DMS79 treated with DMSO at 0.1 percent for 48 hours (cell line): ENCODE measurements at regions not wholly inside any gene's neighbourhood (a gene's known extent, or its start where the extent isn't known, plus 50 kb on each side); places are given as distances from the start of the nearest gene placed in this dataset.
"Not testable (repeated sequence)": the region's sequence is repeated elsewhere in the genome, so short reads cannot be mapped to it uniquely, and the experiment has no call there.

Source experiments
- DNase-seq: peaks from one replicate; lab custom pipeline; 2025; lab: John Stamatoyannopoulos, UW

DNA sequence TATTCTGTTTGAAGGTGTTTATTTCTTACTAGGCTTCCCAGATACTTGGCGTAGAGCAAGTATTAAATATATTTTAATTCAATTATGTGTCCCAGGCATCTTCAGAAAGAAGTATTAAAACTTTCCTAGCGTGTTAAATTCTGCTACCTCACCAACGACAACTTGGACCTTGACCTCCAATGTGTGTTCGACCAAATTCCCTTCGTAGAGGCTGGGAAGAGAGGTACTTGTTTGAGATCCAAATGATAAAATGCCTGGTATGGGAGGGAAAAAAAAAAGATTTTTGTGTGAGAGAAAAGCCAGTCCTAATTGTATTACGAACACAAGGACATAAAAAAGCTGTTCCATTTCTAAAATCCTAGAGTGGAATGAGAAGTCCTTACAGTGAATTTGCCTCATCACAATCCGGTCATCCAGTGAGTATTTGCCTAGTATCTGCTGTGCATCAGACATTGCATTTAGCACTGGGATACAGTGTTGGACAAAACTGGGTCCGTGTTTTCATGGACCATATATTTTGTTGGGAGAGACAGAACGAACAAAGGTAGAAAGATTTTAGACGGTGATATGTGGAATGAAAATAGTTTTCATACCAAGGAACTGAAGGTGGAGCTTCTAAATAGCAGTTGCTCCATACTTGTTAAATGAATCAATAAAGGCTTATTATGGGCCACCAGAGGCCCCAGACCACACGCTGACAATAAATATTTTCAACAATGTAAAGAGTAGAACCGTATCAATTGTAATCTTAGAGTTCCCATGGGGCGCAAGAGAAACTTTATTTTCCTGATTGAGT, 103.1 kb downstream of the KIF4B start:
- DNase-seq: no peak

DNA sequence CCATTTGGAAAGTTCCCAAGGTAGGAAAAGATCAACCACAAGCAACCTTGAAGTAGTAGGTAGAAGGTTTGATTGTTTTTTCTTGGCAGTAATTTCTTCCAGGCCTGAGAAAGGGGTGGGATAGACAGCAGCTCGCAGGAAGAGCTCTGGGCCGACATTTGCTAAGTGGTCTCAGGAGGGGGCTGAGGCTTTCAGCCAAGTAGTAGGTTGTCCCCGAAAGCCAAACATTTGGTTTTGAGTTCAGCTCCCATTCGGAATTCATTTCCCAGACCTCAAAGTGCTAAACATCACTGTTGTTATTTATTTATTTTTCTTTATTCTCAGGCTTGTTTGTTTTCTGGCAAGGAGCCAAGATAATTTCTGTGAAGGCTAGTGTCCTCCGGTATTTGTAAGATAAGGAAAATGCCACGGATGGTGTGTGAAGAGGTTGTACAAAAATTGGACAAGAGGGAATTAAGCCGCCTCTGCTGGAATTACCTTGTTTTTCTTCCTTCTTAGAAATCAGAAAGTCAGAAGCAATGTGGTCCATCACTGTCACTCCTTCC, 112.1 kb downstream of the KIF4B start:
- DNase-seq: peak; percentile 47

DNA sequence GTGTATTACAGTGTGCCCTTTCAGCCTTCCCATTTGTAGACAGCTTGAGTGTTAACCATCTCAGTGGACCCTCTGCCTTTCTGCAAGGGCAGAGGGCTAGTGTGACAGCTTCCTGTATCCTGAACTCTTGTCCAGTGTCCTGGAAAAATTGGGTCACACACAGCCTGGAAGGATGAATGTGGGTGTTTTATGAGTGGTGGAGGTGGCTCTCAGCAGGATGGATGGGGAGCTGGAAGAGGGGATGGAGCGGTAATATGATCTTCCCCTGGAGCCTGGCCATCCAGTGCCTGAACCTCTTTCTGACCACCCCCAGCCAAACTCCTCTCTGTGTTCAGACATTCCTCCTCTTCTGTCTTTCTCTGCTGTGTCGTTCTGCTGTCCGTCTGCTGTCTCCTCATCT, 113.0 kb downstream of the KIF4B start:
- no peak for DNase-seq

DNA sequence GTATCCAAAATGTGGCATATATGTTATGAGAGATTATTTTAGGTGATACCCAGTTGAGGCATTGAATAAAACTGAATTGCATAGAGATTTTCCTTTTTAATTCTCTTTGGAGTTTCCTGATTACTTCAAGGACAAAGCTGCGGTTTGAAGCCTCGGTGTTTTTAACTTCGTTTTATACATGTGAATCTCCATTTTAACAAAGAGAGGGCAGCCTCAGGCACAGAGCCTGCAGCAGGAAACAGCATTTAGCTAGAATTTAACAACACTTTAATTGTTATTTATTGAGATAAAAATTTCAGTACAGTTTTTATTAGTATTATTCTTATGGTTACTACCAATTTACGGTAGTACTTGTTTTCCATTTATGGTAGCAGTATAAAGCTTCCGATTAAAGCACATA, 114.0 kb downstream of the KIF4B start:
- no peak for DNase-seq

DNA sequence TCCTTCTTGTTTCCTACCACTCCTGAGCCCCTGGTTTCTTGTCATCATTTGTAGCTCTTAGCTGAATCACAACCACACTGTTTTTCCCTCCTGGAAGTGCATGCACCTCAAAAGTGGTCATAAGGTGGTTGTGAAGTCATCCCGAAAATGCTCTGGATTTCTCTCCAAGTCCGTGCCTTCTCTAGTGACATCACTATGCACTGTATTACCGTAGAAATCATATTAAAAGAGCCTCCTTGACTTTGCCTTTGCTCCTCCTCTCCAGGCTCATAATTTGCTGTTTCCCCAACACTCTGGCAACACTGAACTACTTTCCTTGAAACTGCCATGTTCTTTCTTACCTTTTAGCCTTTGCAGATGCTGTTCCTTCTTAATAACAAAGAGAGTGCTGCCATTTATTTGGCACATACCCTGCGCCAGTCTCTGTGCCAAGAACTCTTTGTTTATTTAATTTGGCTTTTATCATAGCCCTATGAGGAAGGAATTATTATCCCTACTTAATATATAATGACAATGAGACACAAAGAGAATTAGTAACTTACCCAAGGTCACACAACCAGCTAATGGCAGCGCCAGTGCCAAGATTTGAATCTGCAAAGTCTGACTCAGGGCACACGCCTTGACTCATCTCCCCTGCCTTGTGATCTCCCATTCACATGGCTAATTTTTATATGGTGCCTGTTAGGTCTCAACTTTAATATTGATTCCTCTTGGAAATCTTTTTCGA, 115.4 kb downstream of the KIF4B start:
- DNase-seq: no peak

DNA sequence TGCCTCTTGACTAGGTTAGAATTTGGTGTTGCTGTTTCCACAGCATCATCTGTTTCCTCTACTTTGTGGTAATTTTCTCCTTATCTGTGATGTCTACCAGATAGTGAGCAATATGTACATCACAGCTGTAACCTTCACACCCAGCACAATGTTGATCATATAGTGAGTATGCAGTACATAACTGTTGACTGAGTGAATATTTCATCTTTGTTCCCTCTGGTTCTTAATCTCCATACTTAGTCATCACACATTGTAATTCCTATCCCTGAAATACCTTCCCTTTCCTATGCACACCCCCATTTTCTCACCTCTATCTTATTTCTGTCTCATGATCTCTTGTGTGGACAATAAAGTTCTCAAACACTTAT, 115.9 kb downstream of the KIF4B start:
- no peak for DNase-seq

DNA sequence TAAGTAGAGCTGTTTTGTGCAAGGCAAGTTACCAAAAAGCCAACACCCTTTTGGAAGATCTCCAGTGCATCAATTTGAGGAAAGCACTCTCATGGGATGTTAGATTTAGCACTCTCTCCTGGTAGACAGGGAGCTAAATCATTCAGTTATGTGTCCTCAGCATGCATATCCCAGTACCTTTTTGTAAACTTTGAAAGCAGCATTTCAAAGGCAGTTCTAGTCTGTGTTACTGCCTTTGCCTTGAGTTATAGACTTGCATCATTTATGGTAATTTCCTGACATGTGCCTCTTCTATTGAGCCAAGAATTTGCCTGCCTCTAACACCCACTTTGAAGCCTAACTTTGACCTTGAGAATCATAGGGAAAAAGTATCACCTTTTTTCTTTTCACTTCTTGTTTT, 120.6 kb downstream of the KIF4B start:
- no peak for DNase-seq

DNA sequence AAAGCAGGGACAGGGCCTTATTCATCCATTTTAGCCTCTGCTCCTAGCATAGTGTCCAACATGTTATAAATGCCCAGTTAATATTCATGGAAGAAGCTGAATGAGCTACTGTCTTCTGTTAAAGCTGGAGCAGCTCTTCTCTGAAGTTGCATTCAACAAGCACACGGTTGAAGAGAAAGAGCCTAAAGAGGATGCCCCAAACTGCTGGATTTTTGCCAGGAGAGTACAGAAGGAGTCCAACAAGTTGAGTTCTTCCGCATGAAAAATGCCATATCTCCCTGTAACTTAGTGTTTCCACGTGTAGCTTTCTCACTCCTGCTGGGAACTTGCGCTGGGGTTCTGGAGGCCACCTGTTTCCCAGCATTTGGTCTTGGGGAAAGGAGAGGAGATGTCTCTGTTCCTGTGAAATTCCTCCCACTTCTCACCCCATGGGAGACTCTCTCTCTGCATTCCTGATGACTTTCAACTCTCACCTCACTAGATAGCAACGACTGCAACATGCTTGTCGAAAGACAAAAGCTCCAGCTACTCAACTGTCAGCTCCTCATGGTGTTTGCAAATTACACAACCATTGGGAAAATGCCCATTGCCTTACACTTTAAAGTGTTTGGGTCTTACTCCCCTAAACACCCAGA, 122.8 kb downstream of the KIF4B start:
- DNase-seq: no peak

DNA sequence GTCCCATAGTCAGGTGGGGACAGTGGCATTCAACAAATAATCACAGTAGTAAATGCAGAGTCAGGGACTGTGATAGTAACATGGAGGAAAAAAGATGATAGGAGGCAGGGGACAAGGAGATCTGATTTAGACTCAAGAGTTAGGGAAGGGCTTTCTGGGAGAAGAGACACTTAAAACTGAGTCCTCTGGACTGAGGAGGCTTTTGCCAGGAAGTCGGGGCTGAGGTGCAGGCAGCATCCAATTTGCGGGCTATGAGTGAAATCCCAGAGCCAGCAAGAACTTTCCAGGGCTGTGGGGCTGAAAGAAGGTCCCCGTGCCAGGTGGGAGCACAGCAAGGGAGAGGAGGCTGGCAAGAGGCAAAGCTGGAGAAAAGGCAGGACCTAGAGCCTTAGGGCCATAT, 124.1 kb downstream of the KIF4B start:
- DNase-seq: no peak

DNA sequence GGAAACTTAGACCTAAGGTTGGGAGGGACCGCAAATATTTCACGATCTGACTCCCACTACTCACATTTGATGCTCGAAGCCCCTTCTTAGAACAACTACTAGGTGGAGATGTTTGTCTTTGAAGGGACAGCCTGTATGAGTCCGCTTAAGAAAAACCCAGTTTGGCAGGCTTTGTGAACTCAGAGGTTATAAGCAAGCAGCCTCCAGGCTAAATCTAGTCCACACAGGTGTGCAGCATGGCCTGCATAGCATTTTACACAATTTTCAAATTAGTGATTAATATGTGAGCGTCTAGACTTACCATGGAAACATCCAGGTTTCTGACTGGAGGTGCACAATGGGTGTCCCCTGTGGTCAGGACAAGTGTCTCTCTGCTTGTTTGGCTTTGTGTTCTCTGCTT, 127.1 kb downstream of the KIF4B start:
- no peak for DNase-seq

DNA sequence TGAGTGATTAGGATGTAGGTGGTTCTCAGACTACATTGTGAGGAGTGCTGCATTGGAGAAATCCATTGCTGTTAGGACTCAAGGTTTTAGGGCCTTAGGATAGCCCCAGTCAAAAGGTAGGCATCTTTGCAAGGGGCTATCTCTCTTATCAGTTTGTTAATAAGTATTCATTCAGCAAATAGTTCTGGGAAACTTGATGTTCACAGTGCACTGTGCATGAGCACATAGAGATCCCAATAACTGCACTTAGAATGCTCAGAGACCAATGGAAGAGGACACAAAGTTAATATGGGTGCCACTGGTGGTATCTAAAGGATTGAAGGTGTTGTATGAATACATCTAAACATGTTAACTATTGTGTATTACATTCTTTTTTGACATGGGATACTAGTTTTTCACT, 131.4 kb downstream of the KIF4B start:
- DNase-seq: no peak

DNA sequence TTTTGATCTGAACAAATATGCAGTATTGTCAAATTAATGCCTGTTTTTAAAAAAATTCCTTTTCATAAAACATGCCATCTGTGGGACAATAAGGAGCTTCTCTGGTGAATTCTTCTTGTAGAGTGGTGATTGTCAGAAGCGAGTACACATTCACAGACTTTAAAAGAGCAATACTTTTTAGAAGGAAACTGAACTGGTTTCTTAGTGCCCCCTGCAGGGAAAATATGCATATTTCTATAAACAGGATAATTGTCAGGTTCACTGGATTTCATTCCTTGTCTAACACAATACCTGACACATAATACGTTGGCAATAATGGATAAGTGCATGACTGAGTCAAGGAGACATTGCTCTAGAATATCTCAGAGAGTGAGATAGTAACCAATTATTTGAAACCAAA, 133.7 kb downstream of the KIF4B start:
- DNase-seq: no peak

DNA sequence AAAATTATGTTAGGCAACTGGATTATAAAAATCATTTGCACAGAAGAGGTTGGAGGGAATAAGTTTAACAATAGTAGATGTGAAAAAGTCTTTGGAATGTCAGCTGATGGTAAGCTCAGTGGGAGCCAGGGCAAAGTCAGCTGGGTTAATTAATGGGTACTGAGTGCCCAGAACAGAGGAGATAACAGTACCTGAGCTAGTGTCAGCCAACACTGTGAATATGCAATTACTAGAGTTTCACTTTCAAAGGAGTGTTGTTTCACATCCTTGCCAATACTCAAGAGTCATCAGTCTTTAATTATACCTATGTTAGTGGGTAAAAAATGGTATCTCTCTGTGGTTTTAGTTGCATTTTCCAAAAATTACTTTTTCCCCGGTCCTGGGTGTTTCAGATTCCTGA, 135.1 kb downstream of the KIF4B start:
- DNase-seq: no peak

DNA sequence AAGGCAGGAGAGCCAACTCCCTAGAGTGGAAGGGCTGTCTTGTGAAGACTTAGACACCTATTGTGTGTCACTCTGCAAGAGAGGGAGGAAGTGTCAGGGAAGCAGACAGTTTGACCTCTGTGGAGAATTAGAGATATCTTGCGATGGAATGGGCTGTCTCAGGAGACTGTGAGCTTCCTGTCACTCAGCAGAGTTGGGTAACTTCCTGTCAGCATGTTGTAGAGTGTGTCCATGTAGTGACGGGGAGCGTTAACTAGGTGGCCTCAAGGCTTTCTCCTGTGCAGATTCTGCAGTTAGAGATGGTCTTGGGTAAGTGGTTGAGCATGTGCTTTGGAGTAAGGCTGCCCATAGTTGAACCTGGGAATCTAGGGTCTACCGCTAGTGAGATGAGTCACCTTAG, 136.5 kb downstream of the KIF4B start:
- DNase-seq: no peak

DNA sequence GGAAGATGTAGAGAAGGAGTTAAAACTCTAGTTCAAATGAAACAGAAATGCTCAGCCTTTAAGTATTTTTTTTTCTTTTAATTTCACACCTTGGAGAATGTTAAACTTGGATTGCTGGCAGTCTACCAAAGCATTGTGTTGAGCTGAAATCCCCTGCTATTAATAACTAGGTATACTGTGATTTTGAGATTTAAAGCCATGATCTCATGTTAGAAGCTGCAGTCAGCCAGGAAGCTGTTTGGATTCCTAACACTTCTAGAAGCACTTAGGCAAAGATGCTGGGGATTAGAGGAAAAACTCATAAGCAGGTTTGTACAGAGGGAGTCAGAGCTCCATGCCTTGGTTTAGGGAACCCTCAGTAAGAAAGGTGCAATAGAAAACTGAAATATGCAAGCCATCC, 141.4 kb downstream of the KIF4B start:
- peak; percentile 0 for DNase-seq

DNA sequence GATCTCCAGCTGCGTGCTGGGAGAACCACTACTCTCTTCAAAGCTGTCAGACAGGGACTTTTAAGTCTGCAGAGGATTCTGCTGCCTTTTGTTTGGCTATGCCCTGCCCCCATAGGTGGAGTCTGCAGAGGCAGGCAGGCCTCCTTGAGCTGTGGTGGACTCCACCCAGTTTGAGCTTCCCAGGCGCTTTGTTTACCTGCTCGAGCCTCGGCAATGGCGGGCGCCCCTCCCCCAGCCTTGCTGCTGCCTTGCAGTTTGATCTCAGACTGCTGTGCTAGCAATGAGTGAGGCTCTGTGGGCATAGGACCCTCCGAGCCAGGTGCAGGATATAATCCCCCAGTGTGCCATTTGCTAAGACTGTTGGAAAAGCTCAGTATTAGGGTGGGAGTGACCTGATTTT, 149.5 kb downstream of the KIF4B start:
- not testable (repeated sequence) for DNase-seq

DNA sequence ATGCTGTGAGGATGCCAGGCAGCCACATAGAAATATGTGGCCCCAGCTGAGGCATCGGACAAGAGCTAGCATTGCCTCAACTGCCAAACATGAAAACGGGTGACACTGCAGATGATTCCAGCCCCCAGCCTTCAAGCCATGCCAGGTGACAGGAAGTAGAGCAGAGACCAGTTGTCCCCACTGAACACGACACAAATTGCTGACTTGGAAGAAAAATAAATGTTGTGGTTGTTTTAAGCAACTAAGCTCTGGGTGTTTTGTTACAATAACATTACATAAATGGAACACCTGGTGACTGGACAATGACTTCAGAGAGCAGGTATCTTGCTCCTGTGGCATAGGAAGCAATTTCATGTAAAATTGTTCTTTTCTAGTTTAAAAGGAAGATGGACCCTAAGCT, 154.2 kb downstream of the KIF4B start:
- DNase-seq: no peak

DNA sequence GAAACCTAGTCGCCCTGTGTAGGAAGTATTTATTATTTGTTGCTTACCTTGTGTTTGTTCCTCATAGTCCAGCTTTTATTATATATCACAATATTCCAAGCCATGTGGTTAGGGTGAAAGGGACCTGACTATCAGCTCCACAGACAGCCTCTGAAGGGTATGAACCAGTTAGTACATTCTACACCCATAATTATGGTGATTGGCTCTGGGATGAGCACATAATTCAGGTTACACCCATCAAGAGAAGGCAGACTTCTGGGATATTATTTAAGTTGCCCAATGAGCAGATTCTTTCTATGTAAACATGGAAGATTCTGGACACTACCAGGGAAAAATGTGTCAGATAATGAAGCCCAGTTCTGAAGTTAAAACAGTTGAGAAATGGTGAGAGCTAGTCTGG, 168.0 kb downstream of the KIF4B start:
- DNase-seq: no peak

DNA sequence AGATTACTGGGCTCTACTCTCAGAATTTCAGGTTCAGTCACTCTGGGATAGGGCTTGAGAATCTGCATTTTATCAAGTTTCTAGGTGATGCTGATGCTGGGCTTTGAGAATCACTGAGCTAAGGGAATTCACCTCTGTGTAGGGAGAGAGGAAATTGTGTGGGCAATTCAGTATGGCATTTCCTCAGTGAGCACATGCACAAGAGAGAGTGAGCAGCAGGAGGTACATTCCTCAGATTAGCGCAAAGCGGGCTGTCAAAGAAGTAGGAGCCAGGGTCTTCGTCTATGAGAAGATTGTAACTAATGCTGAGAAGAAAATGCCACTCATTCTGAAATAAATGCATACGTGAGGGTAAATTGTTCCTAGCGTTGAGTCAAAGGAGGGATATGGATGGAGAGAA, 175.9 kb downstream of the KIF4B start:
- no peak for DNase-seq

DNA sequence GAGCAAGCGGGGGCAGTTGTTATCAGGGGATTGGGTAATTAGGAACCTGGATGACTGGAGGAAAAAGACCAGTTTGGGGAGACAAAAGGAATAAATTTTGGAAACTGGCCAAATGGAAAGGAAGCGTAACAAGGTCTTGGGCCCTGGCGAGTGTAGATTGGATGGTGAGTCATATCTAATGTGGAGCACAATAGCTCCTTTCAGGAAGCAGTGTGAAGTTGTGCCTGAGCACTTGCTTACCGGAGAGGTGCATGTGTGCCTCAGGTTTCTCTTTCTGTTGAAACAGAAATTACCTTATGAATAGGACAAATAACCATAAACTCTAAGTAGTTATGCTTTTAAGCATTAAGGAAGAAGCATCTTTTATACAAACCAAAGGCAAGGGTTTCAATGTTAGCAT, 176.4 kb downstream of the KIF4B start:
- DNase-seq: peak; percentile 46

DNA sequence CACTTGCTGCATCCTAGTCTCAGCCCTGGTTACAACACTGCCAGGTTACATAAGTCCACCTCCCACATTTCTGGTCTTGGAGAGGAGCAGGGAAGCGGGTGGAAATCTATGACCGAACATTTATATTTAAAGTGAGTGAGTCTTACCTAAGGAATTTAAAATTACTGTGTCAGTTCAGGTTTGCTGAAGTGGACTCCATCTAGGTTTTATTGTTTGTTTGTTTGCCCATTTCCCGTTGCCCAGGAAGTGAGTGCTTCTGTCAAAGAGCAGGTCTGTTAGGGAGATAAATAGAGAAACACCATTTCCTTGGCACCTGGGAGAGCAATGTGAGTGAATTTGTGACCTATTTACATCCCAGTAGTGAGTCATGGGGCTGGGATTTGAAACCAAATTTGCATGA, 179.5 kb downstream of the KIF4B start:
- DNase-seq: no peak

DNA sequence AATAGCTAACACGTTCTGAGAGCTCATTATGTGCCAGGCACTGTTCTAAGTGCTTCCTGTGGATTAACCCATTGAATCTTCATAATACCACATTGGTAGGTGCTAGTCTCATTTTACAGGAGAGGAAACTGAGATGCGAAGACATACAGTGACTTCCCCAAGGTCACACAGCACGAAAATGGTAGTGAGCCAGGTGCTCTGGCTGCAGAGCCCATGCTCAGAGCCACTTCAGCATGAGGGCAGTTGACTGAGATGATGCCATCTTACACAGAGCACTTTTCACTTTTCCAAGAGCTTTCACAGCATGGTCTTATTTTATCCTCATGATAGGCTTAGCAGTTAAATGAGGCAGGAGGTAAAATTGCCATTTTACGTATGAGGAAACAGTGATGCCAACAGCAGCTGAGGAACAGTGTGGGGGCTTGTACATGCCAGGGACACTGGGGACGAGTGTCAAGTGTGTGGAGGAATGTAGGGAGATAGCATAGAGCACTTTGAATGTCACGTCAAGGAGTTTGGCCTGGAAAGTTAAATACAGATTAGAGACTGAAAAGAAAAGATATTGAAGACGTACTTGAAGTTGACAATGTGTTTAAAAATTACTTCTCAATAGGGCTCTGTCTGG, 180.0 kb downstream of the KIF4B start:
- no peak for DNase-seq

DNA sequence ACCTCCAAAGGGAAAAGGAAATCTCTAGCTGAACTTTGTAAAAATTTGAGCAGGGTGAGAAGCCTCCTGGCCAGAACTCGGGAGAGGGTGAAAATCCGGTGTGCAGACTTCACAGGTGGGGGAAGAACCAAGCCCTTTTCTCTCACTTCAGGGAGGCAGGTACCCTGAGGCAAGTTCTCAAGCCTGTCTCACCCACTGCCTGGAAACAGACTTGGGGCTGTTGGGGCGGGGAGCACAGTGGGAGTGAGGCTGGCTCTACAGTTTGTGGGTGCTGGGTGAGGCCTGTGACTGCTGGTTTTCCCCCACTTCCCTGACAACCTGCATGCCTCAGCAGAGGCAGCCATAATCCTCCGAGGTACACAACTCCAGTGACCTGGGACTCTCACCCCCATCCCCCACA, 187.1 kb downstream of the KIF4B start:
- DNase-seq: no peak
